SK-N-SH (cell line): ENCODE measurements at regions not wholly inside any gene's neighbourhood (a gene's known extent, or its start where the extent isn't known, plus 50 kb on each side); places are given as distances from the start of the nearest gene placed in this dataset.

Experiments used
- CTCF ChIA-PET: fragments of 300-600, 350-600 bp; formaldehyde crosslinking; extraction: SDS; loops from one replicate; lab custom pipeline; 2021; lab: Yijun Ruan, JAX
- POLR2A ChIA-PET: fragments of 350-600 bp; sonication (Branson Sonifier 250); formaldehyde crosslinking; extraction: SDS; loops from one replicate; lab custom pipeline; 2020; ENCODE audit warnings: antibody characterized with exemption, inconsistent platforms; lab: Yijun Ruan, JAX
- DNase-seq: peaks from one replicate; pipeline ENCODE4 v3.0.0; 2012
- H2AFZ ChIP-seq: fragments of 200-600 bp; sonication (generic); 2 replicates; pipeline ENCODE4 v1.8.1; 2016; ENCODE audit warnings: antibody characterized with exemption, mild to moderate bottlenecking, low read depth
- H3F3A ChIP-seq: fragments of 200-600 bp; sonication (generic); replicated peaks from 2 replicates; pipeline ENCODE3; 2016; ENCODE audit warnings: antibody characterized with exemption, mild to moderate bottlenecking; ENCODE audit not compliant: insufficient read depth
- H3K27ac ChIP-seq, 2 experiments: fragments of 200-500 bp in 1 of 2; fragments of 200-600 bp in 1 of 2; sonication (Bioruptor generic) in 1 of 2; sonication (generic), shearing (Covaris generic) in 1 of 2; 2 replicates each; pipeline versions ENCODE4 v1.5.1 to v1.6.1; 2014 to 2016; ENCODE audit warnings: low read depth in 2 of 2, inconsistent platforms in 1 of 2, low read length in 1 of 2, mild to moderate bottlenecking in 1 of 2, mixed read lengths in 1 of 2
- H3K27me3 ChIP-seq: fragments of 200-600 bp; sonication (generic), shearing (Covaris generic); 2 replicates; pipeline ENCODE4 v1.6.1; 2016; ENCODE audit warnings: mixed run types; ENCODE audit not compliant: insufficient read depth
- H3K36me3 ChIP-seq, 2 experiments: fragments of 200-500 bp in 1 of 2; fragments of 200-600 bp in 1 of 2; sonication (Bioruptor generic) in 1 of 2; sonication (generic) in 1 of 2; replicated peaks in 1 of 2; 2 replicates each; pipeline versions ENCODE3 to v1.5.1; 2014 to 2016; ENCODE audit warnings: low read length in 1 of 2, mild to moderate bottlenecking in 1 of 2; ENCODE audit not compliant: insufficient read depth in 2 of 2, control insufficient read depth in 1 of 2
- H3K4me1 ChIP-seq, 2 experiments: fragments of 200-500 bp in 1 of 2; fragments of 200-600 bp in 1 of 2; sonication (Bioruptor generic) in 1 of 2; sonication (generic), shearing (Covaris generic) in 1 of 2; 2 replicates each; pipeline versions ENCODE4 v1.5.1 to v1.6.1; 2014 to 2016; ENCODE audit warnings: low read depth in 1 of 2, low read length in 1 of 2, mixed run types in 1 of 2; ENCODE audit not compliant: insufficient read depth in 2 of 2, control insufficient read depth in 1 of 2
- H3K4me2 ChIP-seq: fragments of 200-600 bp; sonication (generic), shearing (Covaris generic); 2 replicates; pipeline ENCODE4 v1.6.1; 2017; ENCODE audit warnings: mixed run types
- H3K4me3 ChIP-seq, 2 experiments: fragments of 200-500 bp in 1 of 2; fragments of 200-600 bp in 1 of 2; sonication (Bioruptor generic) in 1 of 2; sonication (generic), shearing (Covaris generic) in 1 of 2; 2 replicates each; pipeline versions ENCODE4 v1.5.1 to v1.8.1; 2014 to 2016; ENCODE audit warnings: low read depth in 2 of 2, inconsistent platforms in 1 of 2, low read length in 1 of 2, mild to moderate bottlenecking in 1 of 2, mixed read lengths in 1 of 2, moderate library complexity in 1 of 2
- H3K79me2 ChIP-seq: fragments of 200-600 bp; sonication (generic); 2 replicates; pipeline ENCODE4 v1.8.1; 2017; ENCODE audit warnings: mild to moderate bottlenecking; ENCODE audit not compliant: insufficient read depth
- H3K9ac ChIP-seq: fragments of 200-600 bp; sonication (generic); 2 replicates; pipeline ENCODE4 v1.6.1; 2017; ENCODE audit warnings: mixed run types
- H3K9me2 ChIP-seq: fragments of 200-600 bp; sonication (generic); 2 replicates; pipeline ENCODE4 v1.6.1; 2017; ENCODE audit warnings: mixed run types
- H3K9me3 ChIP-seq: fragments of 200-600 bp; sonication (generic); 2 replicates; pipeline ENCODE4 v1.6.1; 2017; ENCODE audit warnings: mixed run types, mild to moderate bottlenecking, moderate library complexity
- H4K20me1 ChIP-seq: fragments of 200-600 bp; sonication (generic); 2 replicates; pipeline ENCODE4 v1.6.1; 2017; ENCODE audit warnings: mild to moderate bottlenecking, mixed run types; ENCODE audit not compliant: insufficient read depth
- CHD2 ChIP-seq: fragments of 150-350 bp; IDR thresholded peaks from 2 replicates; pipeline ENCODE4 v1.6.1; 2018; ENCODE audit warnings: low read length; ENCODE audit not compliant: partially characterized antibody
- ELF1 ChIP-seq: IDR thresholded peaks from 2 replicates; pipeline ENCODE4 v1.4.0; 2012
- EP300 ChIP-seq, 2 experiments: IDR thresholded peaks; 2 replicates each; pipeline versions ENCODE4 v1.4.0 to v1.6.1; 2012; ENCODE audit warnings: borderline replicate concordance in 1 of 2, low read depth in 1 of 2, low read length in 1 of 2
- FOXJ3 ChIP-seq: sonication (generic); formaldehyde crosslinking; IDR thresholded peaks from 2 replicates; pipeline ENCODE4 v1.5.1; 2020; ENCODE audit warnings: mild to moderate bottlenecking, missing genetic modification reagents
- FOXM1 ChIP-seq: IDR thresholded peaks from 2 replicates; pipeline ENCODE4 v1.4.0; 2012; ENCODE audit warnings: low read depth, mild to moderate bottlenecking
- MXI1 ChIP-seq: IDR thresholded peaks from 2 replicates; pipeline ENCODE4 v1.6.1; 2012; ENCODE audit warnings: mild to moderate bottlenecking, low read depth, low read length, improper control_type of control experiment
- NFIC ChIP-seq: IDR thresholded peaks from 2 replicates; pipeline ENCODE4 v1.4.0; 2012; ENCODE audit warnings: borderline replicate concordance
- POLR2AphosphoS5 ChIP-seq: IDR thresholded peaks from 2 replicates; pipeline ENCODE4 v1.6.1; 2012; ENCODE audit warnings: low read depth, low read length
- RCOR1 ChIP-seq: fragments of 150-350 bp; IDR thresholded peaks from 2 replicates; pipeline ENCODE4 v1.6.1; 2017; ENCODE audit warnings: antibody characterized with exemption, low read length
- RFX5 ChIP-seq: IDR thresholded peaks from 2 replicates; pipeline ENCODE4 v1.6.1; 2012; ENCODE audit warnings: mild to moderate bottlenecking, improper control_type of control experiment, low read length
- RXRA ChIP-seq: IDR thresholded peaks from 2 replicates; pipeline ENCODE4 v1.4.0; 2012; ENCODE audit warnings: low read depth, mild to moderate bottlenecking, borderline replicate concordance
- SMC3 ChIP-seq: IDR thresholded peaks from 2 replicates; pipeline ENCODE4 v1.6.1; 2012; ENCODE audit warnings: low read depth, low read length, improper control_type of control experiment
- WGBS: methylation state at CpG from one replicate; pipeline ENCODE4 v1.1.6; 2017; ENCODE audit warnings: low lambda C conversion rate; 5-methylcytosine and 5-hydroxymethylcytosine counted together
- TF ChIP-seq, protein P1 (sequence below): fragments of 150-350 bp; IDR thresholded peaks from 2 replicates; pipeline ENCODE4 v1.6.1; 2016; ENCODE audit warnings: mild to moderate bottlenecking, low read depth, low read length
- TF ChIP-seq, protein P2 (sequence below): IDR thresholded peaks from 2 replicates; pipeline ENCODE4 v1.4.0; 2012; ENCODE audit warnings: low read depth, borderline replicate concordance
- TF ChIP-seq, protein P3 (sequence below): IDR thresholded peaks from 2 replicates; pipeline ENCODE4 v1.6.1; 2012; ENCODE audit warnings: mild to moderate bottlenecking, low read depth, low read length, moderate library complexity
- TF ChIP-seq, protein P4 (sequence below): fragments of 200-600 bp; sonication (generic); IDR thresholded peaks from 2 replicates; pipeline ENCODE4 v1.6.1; 2017; ENCODE audit warnings: antibody characterized with exemption, mild to moderate bottlenecking, moderate library complexity
- TF ChIP-seq, protein P5 (sequence below): IDR thresholded peaks from 2 replicates; pipeline ENCODE4 v1.4.0; 2012; ENCODE audit warnings: low read depth, borderline replicate concordance

DNA sequence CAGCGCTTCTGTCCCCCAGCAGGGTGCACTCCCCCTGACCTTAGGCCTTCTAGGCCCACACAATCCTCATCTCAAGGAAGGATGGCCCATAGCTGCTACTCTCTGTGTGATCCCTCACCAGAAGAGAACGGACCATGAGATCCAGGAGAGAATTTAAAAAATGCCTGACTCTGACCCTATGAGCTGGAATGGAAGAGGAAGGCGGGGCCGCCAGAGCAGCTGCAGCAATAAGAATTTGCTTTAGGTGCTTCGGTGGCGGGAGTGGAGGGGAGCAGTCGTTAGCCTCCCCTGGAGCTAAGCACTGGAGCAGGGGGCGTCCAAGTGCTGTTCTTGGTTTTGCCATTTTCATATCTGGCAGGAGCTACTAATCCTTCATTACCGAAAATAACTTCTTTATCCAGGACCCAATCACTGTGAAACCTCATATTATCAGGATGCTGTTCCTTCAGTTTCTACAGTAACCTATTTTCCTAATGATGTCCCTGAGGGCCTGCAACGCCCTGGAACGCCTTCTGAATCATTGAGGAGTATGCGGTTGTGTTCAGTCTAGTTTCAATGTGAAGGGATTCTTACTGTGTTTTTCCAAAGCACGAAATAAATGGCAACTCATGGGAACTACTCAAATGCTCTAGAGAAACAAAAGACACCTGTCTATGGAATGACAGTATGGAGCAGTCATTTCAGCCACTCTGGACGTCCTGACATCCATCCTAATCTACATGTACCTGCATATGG lies 105.1 kb upstream of the SIX2 start:
- no peak for DNase-seq
- no peak overlapping the region for H3K4me3 ChIP-seq
- H3K27me3 ChIP-seq, result no peaks in the 10 kb centered on the region
- H3K4me2 ChIP-seq, result no peak overlapping the region
- H3K79me2 ChIP-seq, result no peaks in the 10 kb centered on the region
- TF ChIP-seq POLR2AphosphoS5, result no peak
- TF ChIP-seq CHD2, result no peak
- no peak for TF ChIP-seq RXRA
- no peak for TF ChIP-seq FOXJ3 (CRISPR knock-in tag)
- TF ChIP-seq, protein P1, sequence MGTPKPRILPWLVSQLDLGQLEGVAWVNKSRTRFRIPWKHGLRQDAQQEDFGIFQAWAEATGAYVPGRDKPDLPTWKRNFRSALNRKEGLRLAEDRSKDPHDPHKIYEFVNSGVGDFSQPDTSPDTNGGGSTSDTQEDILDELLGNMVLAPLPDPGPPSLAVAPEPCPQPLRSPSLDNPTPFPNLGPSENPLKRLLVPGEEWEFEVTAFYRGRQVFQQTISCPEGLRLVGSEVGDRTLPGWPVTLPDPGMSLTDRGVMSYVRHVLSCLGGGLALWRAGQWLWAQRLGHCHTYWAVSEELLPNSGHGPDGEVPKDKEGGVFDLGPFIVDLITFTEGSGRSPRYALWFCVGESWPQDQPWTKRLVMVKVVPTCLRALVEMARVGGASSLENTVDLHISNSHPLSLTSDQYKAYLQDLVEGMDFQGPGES, result no peak
- no peak for TF ChIP-seq SMC3
- TF ChIP-seq, protein P2, sequence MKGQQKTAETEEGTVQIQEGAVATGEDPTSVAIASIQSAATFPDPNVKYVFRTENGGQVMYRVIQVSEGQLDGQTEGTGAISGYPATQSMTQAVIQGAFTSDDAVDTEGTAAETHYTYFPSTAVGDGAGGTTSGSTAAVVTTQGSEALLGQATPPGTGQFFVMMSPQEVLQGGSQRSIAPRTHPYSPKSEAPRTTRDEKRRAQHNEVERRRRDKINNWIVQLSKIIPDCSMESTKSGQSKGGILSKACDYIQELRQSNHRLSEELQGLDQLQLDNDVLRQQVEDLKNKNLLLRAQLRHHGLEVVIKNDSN, result no peak
- TF ChIP-seq RCOR1, result no peak
- TF ChIP-seq, protein P3, sequence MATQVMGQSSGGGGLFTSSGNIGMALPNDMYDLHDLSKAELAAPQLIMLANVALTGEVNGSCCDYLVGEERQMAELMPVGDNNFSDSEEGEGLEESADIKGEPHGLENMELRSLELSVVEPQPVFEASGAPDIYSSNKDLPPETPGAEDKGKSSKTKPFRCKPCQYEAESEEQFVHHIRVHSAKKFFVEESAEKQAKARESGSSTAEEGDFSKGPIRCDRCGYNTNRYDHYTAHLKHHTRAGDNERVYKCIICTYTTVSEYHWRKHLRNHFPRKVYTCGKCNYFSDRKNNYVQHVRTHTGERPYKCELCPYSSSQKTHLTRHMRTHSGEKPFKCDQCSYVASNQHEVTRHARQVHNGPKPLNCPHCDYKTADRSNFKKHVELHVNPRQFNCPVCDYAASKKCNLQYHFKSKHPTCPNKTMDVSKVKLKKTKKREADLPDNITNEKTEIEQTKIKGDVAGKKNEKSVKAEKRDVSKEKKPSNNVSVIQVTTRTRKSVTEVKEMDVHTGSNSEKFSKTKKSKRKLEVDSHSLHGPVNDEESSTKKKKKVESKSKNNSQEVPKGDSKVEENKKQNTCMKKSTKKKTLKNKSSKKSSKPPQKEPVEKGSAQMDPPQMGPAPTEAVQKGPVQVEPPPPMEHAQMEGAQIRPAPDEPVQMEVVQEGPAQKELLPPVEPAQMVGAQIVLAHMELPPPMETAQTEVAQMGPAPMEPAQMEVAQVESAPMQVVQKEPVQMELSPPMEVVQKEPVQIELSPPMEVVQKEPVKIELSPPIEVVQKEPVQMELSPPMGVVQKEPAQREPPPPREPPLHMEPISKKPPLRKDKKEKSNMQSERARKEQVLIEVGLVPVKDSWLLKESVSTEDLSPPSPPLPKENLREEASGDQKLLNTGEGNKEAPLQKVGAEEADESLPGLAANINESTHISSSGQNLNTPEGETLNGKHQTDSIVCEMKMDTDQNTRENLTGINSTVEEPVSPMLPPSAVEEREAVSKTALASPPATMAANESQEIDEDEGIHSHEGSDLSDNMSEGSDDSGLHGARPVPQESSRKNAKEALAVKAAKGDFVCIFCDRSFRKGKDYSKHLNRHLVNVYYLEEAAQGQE, result no peak
- no peak for TF ChIP-seq FOXM1
- TF ChIP-seq RFX5, result no peak
- TF ChIP-seq MXI1, result no peak
- TF ChIP-seq, protein P4, sequence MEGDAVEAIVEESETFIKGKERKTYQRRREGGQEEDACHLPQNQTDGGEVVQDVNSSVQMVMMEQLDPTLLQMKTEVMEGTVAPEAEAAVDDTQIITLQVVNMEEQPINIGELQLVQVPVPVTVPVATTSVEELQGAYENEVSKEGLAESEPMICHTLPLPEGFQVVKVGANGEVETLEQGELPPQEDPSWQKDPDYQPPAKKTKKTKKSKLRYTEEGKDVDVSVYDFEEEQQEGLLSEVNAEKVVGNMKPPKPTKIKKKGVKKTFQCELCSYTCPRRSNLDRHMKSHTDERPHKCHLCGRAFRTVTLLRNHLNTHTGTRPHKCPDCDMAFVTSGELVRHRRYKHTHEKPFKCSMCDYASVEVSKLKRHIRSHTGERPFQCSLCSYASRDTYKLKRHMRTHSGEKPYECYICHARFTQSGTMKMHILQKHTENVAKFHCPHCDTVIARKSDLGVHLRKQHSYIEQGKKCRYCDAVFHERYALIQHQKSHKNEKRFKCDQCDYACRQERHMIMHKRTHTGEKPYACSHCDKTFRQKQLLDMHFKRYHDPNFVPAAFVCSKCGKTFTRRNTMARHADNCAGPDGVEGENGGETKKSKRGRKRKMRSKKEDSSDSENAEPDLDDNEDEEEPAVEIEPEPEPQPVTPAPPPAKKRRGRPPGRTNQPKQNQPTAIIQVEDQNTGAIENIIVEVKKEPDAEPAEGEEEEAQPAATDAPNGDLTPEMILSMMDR, result no peak
- no peak for TF ChIP-seq ELF1
- TF ChIP-seq NFIC, result no peak
- no peak for TF ChIP-seq EP300 (IDR thresholded peaks at IDR 0.05; ENCODE audit: borderline replicate concordance in 1 of 2, low read depth in 1 of 2, low read length in 1 of 2)
- TF ChIP-seq, protein P5, sequence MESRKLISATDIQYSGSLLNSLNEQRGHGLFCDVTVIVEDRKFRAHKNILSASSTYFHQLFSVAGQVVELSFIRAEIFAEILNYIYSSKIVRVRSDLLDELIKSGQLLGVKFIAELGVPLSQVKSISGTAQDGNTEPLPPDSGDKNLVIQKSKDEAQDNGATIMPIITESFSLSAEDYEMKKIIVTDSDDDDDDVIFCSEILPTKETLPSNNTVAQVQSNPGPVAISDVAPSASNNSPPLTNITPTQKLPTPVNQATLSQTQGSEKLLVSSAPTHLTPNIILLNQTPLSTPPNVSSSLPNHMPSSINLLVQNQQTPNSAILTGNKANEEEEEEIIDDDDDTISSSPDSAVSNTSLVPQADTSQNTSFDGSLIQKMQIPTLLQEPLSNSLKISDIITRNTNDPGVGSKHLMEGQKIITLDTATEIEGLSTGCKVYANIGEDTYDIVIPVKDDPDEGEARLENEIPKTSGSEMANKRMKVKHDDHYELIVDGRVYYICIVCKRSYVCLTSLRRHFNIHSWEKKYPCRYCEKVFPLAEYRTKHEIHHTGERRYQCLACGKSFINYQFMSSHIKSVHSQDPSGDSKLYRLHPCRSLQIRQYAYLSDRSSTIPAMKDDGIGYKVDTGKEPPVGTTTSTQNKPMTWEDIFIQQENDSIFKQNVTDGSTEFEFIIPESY, result no peak
- H3K9me2 ChIP-seq, result no peaks in the 10 kb centered on the region
- H3F3A ChIP-seq, result peaks cover 4% of the 10 kb centered on the region
- H3K9me3 ChIP-seq, result no peaks in the 10 kb centered on the region
- POLR2A ChIA-PET, result no interaction called here
- no peaks in the 10 kb centered on the region for H3K36me3 ChIP-seq
- CTCF ChIA-PET, result interaction anchor here (0.7 to 1.8 kb wide), 5 partner anchors 9 to 101 kb away, joined by 3 to 4 read pairs (median 3); no protein-coding TSS in a partner anchor
- 77% methylated on average over 14 of the region's 14 CpGs for WGBS
- H2AFZ ChIP-seq, result no peak overlapping the region
- H4K20me1 ChIP-seq, result no peaks in the 10 kb centered on the region
- no peak overlapping the region for H3K9ac ChIP-seq
- no peak overlapping the region for H3K27ac ChIP-seq
- H3K4me1 ChIP-seq, result peaks cover 6 to 18% of the 10 kb centered on the region in 2 experiments; a peak in 3 of 4 replicates
